AG10803 (cell line): ENCODE measurements at regions not wholly inside any gene's neighbourhood (a gene's known extent, or its start where the extent isn't known, plus 50 kb on each side); places are given as distances from the start of the nearest gene placed in this dataset.
A peak's percentile ranks its signal among the peaks of the same experiment; 100 is the strongest.

Experiments used
- DNase-seq: peaks from one replicate; pipeline ENCODE4 v3.0.0; 2010; ENCODE audit warnings: low read depth
- H3K4me3 ChIP-seq: 2 replicates; pipeline ENCODE4 v1.5.1; 2011; ENCODE audit warnings: mild to moderate bottlenecking, low read length, control low read depth
- TF ChIP-seq, protein P1 (sequence below): conservative IDR thresholded peaks from 2 replicates; pipeline ENCODE4 v1.5.1; 2011; ENCODE audit warnings: mild to moderate bottlenecking, low read length, control low read depth, inconsistent platforms

DNA sequence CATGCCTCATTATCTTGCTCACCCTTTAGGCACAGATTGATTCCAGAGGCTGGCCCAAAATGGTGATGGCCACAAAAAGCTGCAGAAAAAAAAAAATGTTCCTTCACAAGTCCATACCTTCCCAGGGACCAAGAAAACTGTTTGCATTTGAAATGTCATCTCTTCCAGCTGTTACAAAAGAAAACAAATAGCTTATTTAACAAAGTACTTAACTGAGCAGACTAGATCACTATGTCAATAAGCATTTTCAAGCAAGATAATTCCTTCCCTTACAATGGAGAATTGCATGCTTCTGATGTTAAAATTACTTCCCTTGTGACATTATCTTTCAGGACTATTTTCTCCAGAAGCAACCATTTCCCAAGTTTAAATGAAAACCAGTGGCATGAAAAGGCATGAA lies 377.9 kb upstream of the KITLG start:
- TF ChIP-seq, protein P1, sequence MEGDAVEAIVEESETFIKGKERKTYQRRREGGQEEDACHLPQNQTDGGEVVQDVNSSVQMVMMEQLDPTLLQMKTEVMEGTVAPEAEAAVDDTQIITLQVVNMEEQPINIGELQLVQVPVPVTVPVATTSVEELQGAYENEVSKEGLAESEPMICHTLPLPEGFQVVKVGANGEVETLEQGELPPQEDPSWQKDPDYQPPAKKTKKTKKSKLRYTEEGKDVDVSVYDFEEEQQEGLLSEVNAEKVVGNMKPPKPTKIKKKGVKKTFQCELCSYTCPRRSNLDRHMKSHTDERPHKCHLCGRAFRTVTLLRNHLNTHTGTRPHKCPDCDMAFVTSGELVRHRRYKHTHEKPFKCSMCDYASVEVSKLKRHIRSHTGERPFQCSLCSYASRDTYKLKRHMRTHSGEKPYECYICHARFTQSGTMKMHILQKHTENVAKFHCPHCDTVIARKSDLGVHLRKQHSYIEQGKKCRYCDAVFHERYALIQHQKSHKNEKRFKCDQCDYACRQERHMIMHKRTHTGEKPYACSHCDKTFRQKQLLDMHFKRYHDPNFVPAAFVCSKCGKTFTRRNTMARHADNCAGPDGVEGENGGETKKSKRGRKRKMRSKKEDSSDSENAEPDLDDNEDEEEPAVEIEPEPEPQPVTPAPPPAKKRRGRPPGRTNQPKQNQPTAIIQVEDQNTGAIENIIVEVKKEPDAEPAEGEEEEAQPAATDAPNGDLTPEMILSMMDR: no peak
- H3K4me3 ChIP-seq: no peak overlapping the region
- no peak for DNase-seq

DNA sequence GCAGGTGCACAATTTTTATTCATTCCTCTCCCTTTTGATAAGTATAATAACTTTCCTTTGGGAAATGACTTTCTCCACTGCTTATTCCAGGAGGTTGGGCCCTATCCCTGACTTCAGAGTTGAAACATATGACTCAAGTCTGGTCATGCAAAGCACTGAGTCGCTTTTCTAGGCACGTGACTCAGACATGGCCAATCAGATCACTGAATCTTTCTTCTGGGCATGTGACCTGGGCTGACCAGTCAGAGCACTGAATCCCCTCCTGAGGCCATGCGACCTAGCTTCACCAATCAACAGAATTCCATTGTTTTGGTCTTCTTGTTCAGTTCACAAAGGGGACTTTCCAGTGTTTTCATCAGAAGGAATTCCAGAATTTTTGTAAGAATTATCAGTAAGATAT lies 377.1 kb upstream of the KITLG start:
- no peak for DNase-seq
- TF ChIP-seq, protein P1: no peak
- H3K4me3 ChIP-seq: no peak overlapping the region

DNA sequence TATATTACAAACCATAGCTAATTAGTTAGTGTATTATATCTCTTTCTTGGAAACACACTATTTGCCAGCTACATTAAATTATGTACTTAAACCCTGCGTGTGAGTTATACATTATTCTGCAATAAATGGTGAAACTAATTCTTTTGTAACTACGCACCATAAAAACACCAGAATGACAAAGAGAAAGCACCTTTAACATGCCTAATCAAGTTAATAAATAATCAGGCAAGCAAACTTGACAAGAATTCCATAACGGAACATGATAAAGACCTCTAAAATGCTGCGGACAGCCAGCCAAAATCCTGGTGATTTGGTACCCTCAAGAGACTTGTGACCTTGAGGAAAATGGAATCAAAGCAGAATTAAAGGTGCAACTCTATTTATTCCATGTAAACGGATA lies 375.3 kb upstream of the KITLG start:
- DNase-seq: no peak
- TF ChIP-seq, protein P1: no peak
- H3K4me3 ChIP-seq: no peak overlapping the region

DNA sequence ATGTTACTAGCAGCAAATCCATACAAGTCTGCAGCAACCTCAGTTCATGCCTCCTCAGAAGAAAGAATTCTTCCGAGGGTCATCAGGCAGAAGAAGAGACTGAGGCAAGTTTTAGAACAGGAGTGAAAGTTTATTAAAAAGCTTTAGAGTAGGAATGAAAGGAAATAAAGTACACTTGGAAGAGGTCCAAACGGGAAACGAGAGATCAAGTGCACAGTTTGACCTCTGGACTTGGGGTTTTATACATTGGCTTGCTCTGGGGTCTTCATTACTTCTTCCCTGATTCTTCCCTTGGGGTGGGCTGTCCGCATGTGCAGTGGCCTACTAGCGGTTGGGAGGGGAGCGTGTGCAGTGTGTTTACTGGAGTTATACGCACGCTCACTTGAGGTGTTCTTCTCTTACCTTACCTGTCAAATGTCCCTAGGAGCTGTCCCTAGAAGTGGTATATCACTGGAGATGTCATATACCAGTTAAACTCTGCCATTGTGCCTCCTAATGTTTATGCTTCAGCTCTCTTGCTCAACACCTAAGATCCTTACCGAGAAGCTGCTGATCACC lies 372.8 kb upstream of the KITLG start:
- TF ChIP-seq, protein P1: no peak
- DNase-seq: no peak
- no peak overlapping the region for H3K4me3 ChIP-seq

DNA sequence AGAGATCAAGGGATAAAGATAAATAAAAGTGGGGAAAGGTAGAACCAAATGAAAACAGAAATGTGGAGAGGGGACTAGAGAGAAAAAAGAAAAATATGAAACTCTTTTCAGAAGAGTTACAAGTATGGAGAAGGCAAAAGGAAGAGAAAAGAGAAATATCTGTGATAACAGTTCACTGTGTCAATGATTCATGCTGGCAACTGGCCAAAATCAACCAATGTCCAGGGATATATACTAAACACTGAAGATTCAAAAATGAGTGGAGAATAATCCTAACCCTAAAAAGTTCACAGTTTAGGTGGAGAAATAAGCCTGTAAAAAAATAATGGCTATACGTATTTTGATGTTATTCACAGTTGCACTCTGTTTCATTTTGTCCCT lies 372.3 kb upstream of the KITLG start:
- DNase-seq: peak; percentile 8
- no peak overlapping the region for H3K4me3 ChIP-seq
- TF ChIP-seq, protein P1: no peak

DNA sequence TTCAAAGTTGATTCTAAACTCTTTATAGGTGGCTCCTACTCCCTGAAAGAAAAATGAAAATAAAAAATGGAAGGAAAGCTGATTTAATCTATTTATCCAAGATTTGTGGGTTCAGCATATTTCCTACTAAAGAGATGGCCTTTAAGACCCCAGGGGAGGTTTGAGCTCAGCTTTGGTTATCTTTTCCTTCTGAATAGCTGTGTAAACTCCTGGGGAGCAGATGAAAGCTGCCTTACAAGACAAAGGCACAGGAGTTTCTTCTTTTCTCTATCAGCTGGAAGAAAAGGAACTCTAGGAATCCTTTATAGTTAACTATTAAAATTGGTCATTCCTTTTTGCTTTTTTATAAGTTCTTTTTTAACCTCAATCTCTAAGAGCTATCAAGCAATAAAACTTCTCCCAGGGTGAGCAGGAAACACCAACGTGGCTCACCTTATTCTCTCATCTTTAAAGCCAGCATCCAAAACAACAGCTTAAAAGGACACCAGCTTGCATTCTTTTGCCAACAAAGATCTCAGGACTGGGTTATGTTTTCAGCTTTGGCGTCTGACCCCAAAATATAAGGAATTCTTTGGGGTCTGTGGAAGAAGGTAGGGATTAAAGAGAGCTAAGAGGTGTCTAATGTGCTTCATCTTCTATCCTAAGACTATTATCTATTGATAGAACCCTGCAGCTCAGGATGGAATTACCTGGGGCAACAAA lies 371.7 kb upstream of the KITLG start:
- TF ChIP-seq, protein P1: no peak
- no peak overlapping the region for H3K4me3 ChIP-seq
- no peak for DNase-seq

DNA sequence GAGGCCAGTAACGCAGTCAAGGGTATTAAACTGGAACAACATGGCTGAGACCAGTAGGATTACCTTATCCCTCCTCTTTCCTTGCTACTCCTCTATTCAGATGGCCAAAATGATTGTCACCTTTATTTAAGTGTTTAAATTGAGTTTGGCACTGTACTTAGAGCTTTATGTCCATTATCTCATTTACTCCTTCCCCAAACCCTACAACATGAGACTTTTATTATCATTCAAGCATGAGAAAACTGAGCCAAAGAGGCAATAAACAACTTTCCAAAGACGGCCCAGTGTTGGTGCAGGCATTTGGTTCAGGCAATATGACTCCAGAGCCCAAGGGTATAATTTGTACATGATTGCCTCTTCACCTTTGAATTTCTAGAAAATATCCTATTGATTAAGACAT lies 370.9 kb upstream of the KITLG start:
- TF ChIP-seq, protein P1: no peak
- no peak overlapping the region for H3K4me3 ChIP-seq
- no peak for DNase-seq
